ENCODE measurements at regions not wholly inside any gene's neighbourhood (a gene's known extent, or its start where the extent isn't known, plus 50 kb on each side); places are given as distances from the start of the nearest gene placed in this dataset.
A peak's percentile ranks its signal among the peaks of the same experiment; 100 is the strongest.

- DNase-seq (ENCODE audit: low read depth in 1 of 2, low spot score in 1 of 2) = peak in 1 of 2 experiments; percentile 27
- TF ChIP-seq JUND (IDR thresholded peaks at IDR 0.05; ENCODE audit: low read depth) = no peak
- in situ Hi-C loops (cut with HindIII; ENCODE audit: low pct_unique_long_range_greater_than_20kb, low sequenced_read_pairs) = no loop called here
Observed at GRCh38 chr3:79885407-79885806, 117.6 kb upstream of the ROBO1 start.

GRCh38 chr3:79884354-79884753 is 116.6 kb upstream of the ROBO1 start:
- in situ Hi-C loops (cut with HindIII; ENCODE audit: low pct_unique_long_range_greater_than_20kb, low sequenced_read_pairs) = no loop called here
- no peak for DNase-seq (ENCODE audit: low read depth in 1 of 2, low spot score in 1 of 2)
- no peak for TF ChIP-seq JUND (IDR thresholded peaks at IDR 0.05; ENCODE audit: low read depth)

GRCh38 chr3:79881431-79881830 is 113.6 kb upstream of the ROBO1 start:
- in situ Hi-C loops (cut with HindIII; ENCODE audit: low pct_unique_long_range_greater_than_20kb, low sequenced_read_pairs) = no loop called here
- no peak for DNase-seq (ENCODE audit: low read depth in 1 of 2, low spot score in 1 of 2)
- no peak for TF ChIP-seq JUND (IDR thresholded peaks at IDR 0.05; ENCODE audit: low read depth)

- in situ Hi-C loops (cut with HindIII; ENCODE audit: low pct_unique_long_range_greater_than_20kb, low sequenced_read_pairs) = no loop called here
- no peak for TF ChIP-seq JUND (IDR thresholded peaks at IDR 0.05; ENCODE audit: low read depth)
- DNase-seq (ENCODE audit: low read depth in 1 of 2, low spot score in 1 of 2) = no peak
Observed at GRCh38 chr3:79878708-79879107, 110.9 kb upstream of the ROBO1 start.

- in situ Hi-C loops (cut with HindIII; ENCODE audit: low pct_unique_long_range_greater_than_20kb, low sequenced_read_pairs) = no loop called here
- no peak for TF ChIP-seq JUND (IDR thresholded peaks at IDR 0.05; ENCODE audit: low read depth)
- no peak for DNase-seq (ENCODE audit: low read depth in 1 of 2, low spot score in 1 of 2)
Observed at GRCh38 chr3:79874646-79875045, 106.8 kb upstream of the ROBO1 start.

- TF ChIP-seq JUND (IDR thresholded peaks at IDR 0.05; ENCODE audit: low read depth) = no peak
Observed at GRCh38 chr3:79872483-79872882, 104.7 kb upstream of the ROBO1 start.

GRCh38 chr3:79871656-79872055 is 103.9 kb upstream of the ROBO1 start:
- in situ Hi-C loops (cut with HindIII; ENCODE audit: low pct_unique_long_range_greater_than_20kb, low sequenced_read_pairs) = no loop called here
- TF ChIP-seq JUND (IDR thresholded peaks at IDR 0.05; ENCODE audit: low read depth) = no peak

More at GRCh38 chr3:79872483-79872882, 104.7 kb upstream of the ROBO1 start:
- in situ Hi-C loops (cut with HindIII; ENCODE audit: low pct_unique_long_range_greater_than_20kb, low sequenced_read_pairs) = no loop called here
- no peak for DNase-seq (ENCODE audit: low read depth in 1 of 2, low spot score in 1 of 2)

GRCh38 chr3:79870313-79870620 is 102.5 kb upstream of the ROBO1 start:
- in situ Hi-C loops (cut with HindIII; ENCODE audit: low pct_unique_long_range_greater_than_20kb, low sequenced_read_pairs) = no loop called here
- no peak for DNase-seq (ENCODE audit: low read depth in 1 of 2, low spot score in 1 of 2)
- TF ChIP-seq JUND (IDR thresholded peaks at IDR 0.05; ENCODE audit: low read depth) = no peak

More at GRCh38 chr3:79871656-79872055, 103.9 kb upstream of the ROBO1 start:
- DNase-seq (ENCODE audit: low read depth in 1 of 2, low spot score in 1 of 2) = no peak

- in situ Hi-C loops (cut with HindIII; ENCODE audit: low pct_unique_long_range_greater_than_20kb, low sequenced_read_pairs) = no loop called here
- DNase-seq (ENCODE audit: low read depth in 1 of 2, low spot score in 1 of 2) = no peak
- TF ChIP-seq JUND (IDR thresholded peaks at IDR 0.05; ENCODE audit: low read depth) = no peak
Observed at GRCh38 chr3:79869461-79870312, 101.9 kb upstream of the ROBO1 start.

- DNase-seq (ENCODE audit: low read depth in 1 of 2, low spot score in 1 of 2) = no peak
- no peak for TF ChIP-seq JUND (IDR thresholded peaks at IDR 0.05; ENCODE audit: low read depth)
- in situ Hi-C loops (cut with HindIII; ENCODE audit: low pct_unique_long_range_greater_than_20kb, low sequenced_read_pairs) = no loop called here
Observed at GRCh38 chr3:79866162-79866561, 98.4 kb upstream of the ROBO1 start.

- no peak for TF ChIP-seq JUND (IDR thresholded peaks at IDR 0.05; ENCODE audit: low read depth)
- in situ Hi-C loops (cut with HindIII; ENCODE audit: low pct_unique_long_range_greater_than_20kb, low sequenced_read_pairs) = no loop called here
- DNase-seq (ENCODE audit: low read depth in 1 of 2, low spot score in 1 of 2) = no peak
Observed at GRCh38 chr3:79864077-79864476, 96.3 kb upstream of the ROBO1 start.

GRCh38 chr3:79848876-79849275 is 81.1 kb upstream of the ROBO1 start:
- in situ Hi-C loops (cut with HindIII; ENCODE audit: low pct_unique_long_range_greater_than_20kb, low sequenced_read_pairs) = no loop called here
- no peak for TF ChIP-seq JUND (IDR thresholded peaks at IDR 0.05; ENCODE audit: low read depth)
- no peak for DNase-seq (ENCODE audit: low read depth in 1 of 2, low spot score in 1 of 2)

GRCh38 chr3:79847928-79848327 is 80.1 kb upstream of the ROBO1 start:
- TF ChIP-seq JUND (IDR thresholded peaks at IDR 0.05; ENCODE audit: low read depth) = no peak
- in situ Hi-C loops (cut with HindIII; ENCODE audit: low pct_unique_long_range_greater_than_20kb, low sequenced_read_pairs) = no loop called here
- no peak for DNase-seq (ENCODE audit: low read depth in 1 of 2, low spot score in 1 of 2)
